H1 (cell line): ENCODE measurements at regions not wholly inside any gene's neighbourhood (a gene's known extent, or its start where the extent isn't known, plus 50 kb on each side); places are given as distances from the start of the nearest gene placed in this dataset.

Experiments
- BACH1 ChIP-seq: IDR thresholded peaks from 2 replicates; pipeline ENCODE4 v1.6.1; 2012; ENCODE audit warnings: low read length, improper control_type of control experiment
- CTCF ChIP-seq, 3 experiments: IDR thresholded peaks; 1 replicate in 2 of 3; 2 replicates in 1 of 3; pipeline versions ENCODE4 v1.5.1 to v1.6.1; 2011; ENCODE audit warnings: low read length in 3 of 3, mild to moderate bottlenecking in 3 of 3, inconsistent platforms in 2 of 3, low read depth in 1 of 3, moderate library complexity in 1 of 3; ENCODE audit not compliant: insufficient read depth in 1 of 3; ENCODE audit errors: control extremely low read depth in 1 of 3
- EGR1 ChIP-seq: IDR thresholded peaks from 2 replicates; pipeline ENCODE4 v1.6.1; 2011; ENCODE audit warnings: low read depth, low read length, borderline replicate concordance
- EP300 ChIP-seq, 2 experiments: IDR thresholded peaks; 1 replicate in 1 of 2; 2 replicates in 1 of 2; pipeline ENCODE4 v1.6.1; 2011 to 2012; ENCODE audit warnings: low read depth in 2 of 2, low read length in 2 of 2, mild to moderate bottlenecking in 2 of 2, borderline replicate concordance in 1 of 2, inconsistent platforms in 1 of 2, moderate library complexity in 1 of 2
- EZH2 ChIP-seq: fragments of 200-600 bp; sonication (generic); IDR thresholded peaks from 2 replicates; pipeline ENCODE4 v1.7.1; 2012; ENCODE audit warnings: low read depth, mild to moderate bottlenecking, moderate library complexity, low read length, inconsistent platforms; ENCODE audit not compliant: severe bottlenecking
- POLR2A ChIP-seq, 2 experiments: IDR thresholded peaks; 1 replicate in 1 of 2; 2 replicates in 1 of 2; pipeline ENCODE4 v1.6.1; 2011; ENCODE audit warnings: low read depth in 2 of 2, low read length in 2 of 2, mild to moderate bottlenecking in 2 of 2; ENCODE audit errors: control extremely low read depth in 1 of 2
- POLR2AphosphoS5 ChIP-seq: IDR thresholded peaks from 2 replicates; pipeline ENCODE4 v1.6.1; 2011; ENCODE audit warnings: low read depth, low read length
- SIN3A ChIP-seq, 2 experiments: IDR thresholded peaks in 1 of 2; conservative IDR thresholded peaks in 1 of 2; 2 replicates each; pipeline ENCODE4 v1.6.1; 2011 to 2012; ENCODE audit warnings: low read length in 2 of 2, improper control_type of control experiment in 1 of 2, low read depth in 1 of 2, mild to moderate bottlenecking in 1 of 2
- TAF1 ChIP-seq: IDR thresholded peaks from 2 replicates; pipeline ENCODE4 v1.6.1; 2011; ENCODE audit warnings: mild to moderate bottlenecking, low read depth, low read length
- TAF7 ChIP-seq: optimal IDR thresholded peaks from 2 replicates; pipeline ENCODE3; 2011; ENCODE audit warnings: low read depth, mild to moderate bottlenecking, inconsistent platforms, low read length, moderate library complexity, borderline replicate concordance
- USF2 ChIP-seq: IDR thresholded peaks from 2 replicates; pipeline ENCODE4 v1.6.1; 2011; ENCODE audit warnings: low read length, improper control_type of control experiment

DNA sequence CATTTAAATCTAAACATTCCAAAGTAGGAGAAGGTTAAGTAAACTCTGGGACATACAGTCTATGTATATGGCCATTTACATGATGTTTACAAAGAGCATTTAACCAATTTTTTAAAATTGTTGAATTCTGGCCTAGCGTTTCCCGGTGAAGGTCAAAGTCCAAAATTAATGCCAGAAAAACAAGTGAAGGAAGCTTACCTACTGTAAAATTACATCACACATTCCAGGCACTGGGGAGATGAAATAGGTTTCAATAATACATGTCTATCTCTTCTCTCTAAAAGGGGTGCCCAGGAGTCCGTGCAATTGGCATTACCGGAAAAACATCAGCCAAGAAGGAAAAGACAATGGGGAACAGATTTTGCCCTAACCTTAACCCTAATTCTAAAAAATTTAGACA is 358.8 kb downstream of the VPS13C start:
- no peak for TF ChIP-seq EGR1
- no peak for TF ChIP-seq EZH2
- no peak for TF ChIP-seq BACH1
- no peak for TF ChIP-seq CTCF (IDR thresholded peaks at IDR 0.05; ENCODE audit: control extremely low read depth in 1 of 3, insufficient read depth in 1 of 3, low read depth in 1 of 3, low read length in 3 of 3)
- no peak for TF ChIP-seq TAF7
- no peak for TF ChIP-seq TAF1
- no peak for TF ChIP-seq POLR2AphosphoS5
- TF ChIP-seq USF2: no peak
- TF ChIP-seq POLR2A (IDR thresholded peaks at IDR 0.05; ENCODE audit: control extremely low read depth in 1 of 2, low read depth in 2 of 2, low read length in 2 of 2): no peak
- no peak for TF ChIP-seq EP300 (IDR thresholded peaks at IDR 0.05; ENCODE audit: borderline replicate concordance in 1 of 2, low read depth in 2 of 2, low read length in 2 of 2)
- TF ChIP-seq SIN3A (conservative IDR thresholded peaks at IDR 0.05 in 1 of 2, IDR thresholded peaks at IDR 0.05 in 1 of 2; ENCODE audit: low read depth in 1 of 2, low read length in 2 of 2): no peak
